Thyroid gland (tissue), 4 donors: ENCODE measurements at regions not wholly inside any gene's neighbourhood (a gene's known extent, or its start where the extent isn't known, plus 50 kb on each side); places are given as distances from the start of the nearest gene placed in this dataset.

ENCODE experiments used
- CTCF ChIP-seq, 6 experiments: fragments of 200-600 bp in 3 of 6; fragments of 450-650 bp in 3 of 6; sonication (generic) in 3 of 6; IDR thresholded peaks; one replicate each; pipeline ENCODE4 v1.5.1; 2016 to 2019; ENCODE audit warnings: antibody characterized with exemption in 6 of 6, mild to moderate bottlenecking in 2 of 6, inconsistent platforms in 1 of 6, moderate library complexity in 1 of 6
- POLR2A ChIP-seq, 2 donors: fragments of 450-650 bp; IDR thresholded peaks; one replicate each; pipeline ENCODE4 v1.6.1; 2017; ENCODE audit warnings: antibody characterized with exemption in 2 of 2, mild to moderate bottlenecking in 2 of 2, moderate library complexity in 1 of 2

- TF ChIP-seq CTCF (IDR thresholded peaks at IDR 0.05) (no peak), POLR2A (IDR thresholded peaks at IDR 0.05) (no peak)
These were observed 152.0 kb upstream of the ZRANB2 start for GRCh38 chr1:71232786-71233185.
